HG03135 (cell line): ENCODE measurements at regions not wholly inside any gene's neighbourhood (a gene's known extent, or its start where the extent isn't known, plus 50 kb on each side); places are given as distances from the start of the nearest gene placed in this dataset.

ENCODE experiments used
- ATAC-seq: cut with Tn5 transposase; IDR thresholded peaks from one replicate; pipeline ENCODE4 v1.9.1; 2021; ENCODE audit warnings: mild to moderate bottlenecking, moderate library complexity; ENCODE audit not compliant: unreplicated experiment

DNA sequence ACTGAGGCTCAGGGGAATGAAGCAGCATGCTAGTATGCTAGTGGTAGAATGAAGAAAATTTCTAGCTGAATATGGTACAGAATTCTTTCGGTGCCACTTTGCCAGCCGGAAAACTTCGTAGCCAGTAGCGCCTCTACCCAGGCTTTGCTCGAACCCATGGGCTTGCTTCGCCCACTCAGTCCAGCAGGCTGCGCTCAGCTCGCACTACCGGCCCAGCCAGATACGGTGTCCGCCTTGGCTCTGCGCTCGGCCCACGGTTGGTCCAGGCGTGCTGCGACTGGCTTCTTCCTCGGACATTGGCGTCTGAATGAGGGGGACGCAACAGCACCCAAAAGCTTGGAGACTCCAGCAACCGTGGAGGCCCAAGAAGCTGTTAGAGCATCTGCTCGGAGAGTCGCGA, 372.5 kb upstream of the CDH8 start:
- ATAC-seq: no peak

DNA sequence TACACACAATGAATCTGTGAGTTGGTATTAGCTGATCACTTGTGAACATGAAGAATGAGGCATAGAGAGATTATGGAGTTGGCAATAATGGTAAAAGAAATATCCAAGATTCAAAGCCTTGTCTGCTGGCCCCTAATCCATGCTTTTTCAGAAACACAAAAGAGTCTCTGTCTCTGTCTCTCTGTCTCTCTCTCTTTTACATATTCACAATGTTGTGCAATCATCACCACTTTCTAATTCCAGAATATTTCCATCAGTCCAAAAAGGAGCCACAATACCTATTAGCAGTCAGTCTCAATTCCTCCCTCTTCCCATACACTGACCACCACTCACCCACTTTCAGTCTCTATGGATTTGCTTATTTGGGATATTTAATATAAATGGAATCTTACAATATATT, 370.1 kb upstream of the CDH8 start:
- ATAC-seq: no peak

DNA sequence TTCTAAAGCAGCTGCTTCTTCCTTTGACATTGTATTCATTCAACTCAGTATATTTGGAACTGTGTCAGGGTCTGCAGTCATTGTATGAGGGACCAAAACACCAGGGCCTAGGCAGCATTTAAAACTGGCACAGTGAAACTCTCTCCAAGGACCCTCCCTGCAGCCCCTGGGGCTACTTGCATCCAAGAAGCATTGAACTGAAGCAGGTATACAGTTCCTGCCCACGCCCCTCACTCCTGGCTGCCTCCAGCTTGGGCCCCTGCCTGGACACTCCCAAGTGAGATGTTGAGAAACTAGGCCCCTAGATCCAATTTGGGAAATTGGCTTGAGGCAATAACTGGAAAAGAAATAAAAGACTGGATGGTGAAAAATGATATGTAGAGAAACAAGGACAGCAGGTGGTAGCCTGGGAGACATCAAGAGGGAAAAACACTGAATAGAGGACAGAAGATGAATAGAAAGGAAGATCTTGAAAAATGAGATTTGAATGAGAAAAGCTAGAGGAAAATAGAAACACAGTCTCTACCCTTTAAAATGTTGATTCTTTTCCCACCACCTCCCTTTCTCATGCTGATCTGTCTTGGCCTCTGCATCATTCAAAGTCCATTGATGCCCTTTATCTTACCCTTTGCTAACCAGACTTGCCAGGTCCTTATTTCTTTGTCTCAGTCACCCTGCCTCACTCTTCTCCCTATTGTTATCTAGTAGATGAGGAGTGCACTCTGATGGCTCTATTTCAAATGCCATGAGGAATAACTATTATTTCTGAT, 368.8 kb upstream of the CDH8 start:
- ATAC-seq: no peak

DNA sequence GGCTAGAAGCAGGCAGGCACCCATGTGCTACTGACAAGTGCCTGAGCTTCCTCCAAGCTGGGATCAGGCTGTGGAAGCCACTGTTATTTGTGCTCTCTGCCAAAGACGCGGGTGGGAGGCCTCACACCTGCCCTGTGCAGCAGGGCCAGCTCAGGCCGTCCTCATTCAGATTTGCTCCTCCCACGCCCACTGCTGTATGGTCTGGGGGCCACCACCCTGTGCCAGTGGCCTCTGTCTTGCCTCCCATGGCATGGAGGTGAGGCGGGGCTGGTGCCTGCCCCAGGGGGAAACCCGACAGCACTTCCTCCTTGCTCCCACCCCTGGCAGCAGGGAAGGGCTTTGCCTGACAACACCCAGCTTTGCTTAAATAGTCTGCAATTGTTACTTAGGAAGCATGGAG, 356.5 kb upstream of the CDH8 start:
- ATAC-seq: no peak

DNA sequence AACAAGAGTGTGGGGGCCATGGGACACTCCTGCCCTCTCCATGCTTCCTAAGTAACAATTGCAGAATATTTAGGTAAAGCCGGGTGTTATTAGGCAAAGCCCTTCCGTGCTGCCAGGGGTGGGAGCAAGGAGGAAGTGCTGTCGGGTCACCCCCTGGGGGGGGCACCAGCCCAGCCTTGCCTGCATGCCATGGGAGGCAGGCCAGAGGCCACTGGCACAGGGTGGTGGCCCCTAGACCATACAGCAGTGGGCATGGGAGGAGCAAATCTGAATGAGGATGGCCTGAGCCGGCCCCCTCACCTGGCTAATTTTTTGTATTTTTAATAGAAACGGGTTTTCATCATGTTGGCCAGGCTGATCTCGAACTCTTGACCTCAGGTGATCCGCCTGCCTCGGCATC, 355.7 kb upstream of the CDH8 start:
- ATAC-seq: no peak

DNA sequence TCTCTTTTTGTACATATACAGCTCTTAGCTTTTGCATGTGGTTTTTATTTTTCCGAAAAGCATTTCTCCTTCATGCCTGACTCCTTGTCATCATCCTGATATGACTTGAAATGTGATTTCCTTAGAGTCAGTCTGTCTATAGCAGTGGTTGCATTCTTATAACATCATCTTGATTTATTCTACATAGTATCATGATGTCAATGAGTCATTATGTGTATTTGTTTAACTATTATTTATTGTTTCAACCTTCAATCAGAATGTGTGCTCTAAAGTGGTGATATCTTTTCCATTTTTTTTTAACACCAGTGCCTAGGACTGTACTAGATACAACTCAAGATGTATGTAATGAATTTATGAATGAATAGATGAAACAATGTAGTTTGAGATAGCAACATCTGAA, 354.9 kb upstream of the CDH8 start:
- ATAC-seq: no peak

DNA sequence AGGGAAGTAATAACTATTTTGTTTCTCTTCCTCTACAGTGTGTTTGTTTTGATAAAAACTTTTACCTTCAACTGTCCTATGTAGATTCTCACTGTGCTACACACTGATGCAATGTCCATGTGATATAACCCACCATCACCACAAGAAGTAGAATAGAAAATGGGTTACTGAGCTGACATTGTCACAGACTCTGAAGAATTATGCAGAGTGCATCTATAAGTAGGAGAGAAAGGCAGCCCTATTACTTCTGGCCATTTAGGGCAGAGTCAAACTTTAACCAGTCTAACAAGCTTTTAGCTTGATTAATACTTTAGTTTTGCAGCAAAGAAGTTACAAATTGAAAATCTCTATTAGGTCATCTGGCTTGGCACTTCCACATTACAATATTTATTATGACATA, 354.0 kb upstream of the CDH8 start:
- no peak for ATAC-seq

DNA sequence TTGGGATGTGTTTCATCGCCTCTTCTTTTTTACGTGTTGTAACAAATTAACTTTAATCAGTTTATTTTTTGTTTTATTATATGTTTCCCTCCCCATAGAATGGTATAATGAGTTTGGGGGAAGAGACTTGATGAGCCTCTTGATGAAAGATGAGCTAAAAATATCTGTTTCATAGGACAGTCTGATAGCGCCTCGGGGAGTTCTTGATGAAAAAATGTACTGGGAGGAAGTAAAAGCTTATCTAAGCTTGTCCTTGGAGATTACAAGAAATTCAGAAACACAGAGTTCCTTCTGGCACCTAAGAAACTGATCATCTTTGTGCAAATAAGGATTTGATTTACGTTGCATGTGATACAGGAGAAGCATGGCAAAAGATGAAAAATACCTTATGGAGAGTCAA, 350.2 kb upstream of the CDH8 start:
- ATAC-seq: no peak

DNA sequence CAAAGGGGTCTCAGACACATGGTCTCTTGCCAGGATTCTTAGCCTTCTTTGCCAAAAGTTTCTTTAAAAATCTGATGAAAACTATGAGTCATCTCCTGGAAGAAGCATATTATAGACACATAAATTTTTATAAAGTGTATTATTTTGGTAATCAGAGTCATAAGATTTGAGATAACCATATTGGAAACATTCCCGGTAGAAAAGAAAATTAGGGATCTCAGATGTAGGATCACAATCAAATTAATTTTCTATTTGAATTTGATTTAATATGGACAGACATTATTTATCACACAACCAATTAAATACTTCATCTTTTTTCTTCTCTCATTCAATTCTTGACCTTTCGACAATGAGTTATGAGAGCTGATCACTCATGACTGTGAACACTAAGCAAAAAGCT, 347.7 kb upstream of the CDH8 start:
- no peak for ATAC-seq

DNA sequence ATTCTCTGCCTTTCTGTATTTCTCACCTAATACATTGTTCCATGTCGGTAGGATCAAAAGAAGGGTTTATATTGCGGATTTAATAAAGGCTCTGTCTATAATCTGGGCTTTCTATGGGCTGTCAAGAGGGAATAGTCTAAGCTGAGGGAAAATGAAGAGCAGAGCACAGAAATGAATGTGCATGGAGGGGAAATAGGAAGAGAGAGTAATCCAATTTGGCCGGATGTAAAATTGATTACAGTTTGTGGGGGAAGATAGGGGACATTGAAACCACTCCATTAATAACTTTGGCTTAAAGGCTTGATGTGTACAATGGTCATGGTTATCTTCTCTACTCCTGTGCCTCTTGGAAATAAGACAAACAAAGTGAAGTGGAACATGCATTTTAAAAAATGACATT, 334.2 kb upstream of the CDH8 start:
- no peak for ATAC-seq

DNA sequence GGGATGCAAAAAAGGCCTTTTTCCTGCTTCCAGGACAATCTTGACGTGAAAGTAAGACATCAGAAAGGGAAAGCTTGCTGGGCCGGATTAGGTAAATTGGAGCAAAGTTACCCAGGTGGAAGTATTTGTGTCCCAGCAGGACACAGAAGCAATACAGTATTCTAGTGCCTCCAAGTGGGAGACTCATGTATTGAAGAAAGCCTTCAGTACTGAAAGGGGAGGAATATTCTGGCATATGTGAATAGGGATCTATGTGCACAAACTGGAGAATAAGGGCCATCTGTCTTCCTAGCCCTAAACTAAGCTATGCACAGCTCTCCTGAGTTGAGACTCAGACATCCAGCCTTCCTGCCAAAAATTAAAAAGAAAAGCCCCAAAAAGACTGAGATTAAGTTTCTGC, 327.3 kb upstream of the CDH8 start:
- ATAC-seq: no peak

DNA sequence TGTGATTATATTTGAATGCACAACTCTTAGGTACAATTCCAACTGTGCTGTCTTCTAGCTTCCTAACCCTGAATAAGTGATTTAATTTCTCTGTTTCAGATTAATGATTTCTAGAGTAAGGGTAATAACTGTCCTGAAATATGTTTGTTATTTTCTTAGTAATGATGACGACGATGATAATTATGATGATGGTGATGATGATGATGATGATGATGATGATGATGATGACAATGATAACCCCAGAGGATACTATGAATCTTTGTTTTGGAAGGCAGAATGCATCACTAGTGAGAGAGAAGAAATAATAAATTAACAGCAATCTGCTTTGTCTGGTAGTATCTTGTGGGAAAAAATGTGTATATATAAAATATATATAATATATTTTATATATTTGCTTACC, 317.1 kb upstream of the CDH8 start:
- ATAC-seq: no peak

DNA sequence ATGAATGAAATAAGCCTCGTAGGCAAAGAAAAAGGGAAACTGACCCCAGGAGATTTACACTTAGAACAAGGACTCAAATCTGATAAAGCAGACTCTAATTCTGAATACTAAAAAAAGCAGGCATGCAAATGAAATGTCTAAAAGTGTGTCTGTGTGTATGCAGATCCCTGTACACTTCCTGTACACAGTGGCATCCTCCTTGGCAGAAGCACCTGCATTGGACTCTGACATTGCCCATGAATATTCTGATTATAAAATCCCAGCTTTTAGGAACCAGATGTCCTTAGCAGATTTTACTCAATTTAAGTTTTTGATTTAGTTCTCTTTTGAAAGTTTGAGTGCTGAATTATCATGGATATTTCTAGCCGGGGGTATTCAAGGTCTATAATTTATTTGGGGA, 306.0 kb upstream of the CDH8 start:
- no peak for ATAC-seq

DNA sequence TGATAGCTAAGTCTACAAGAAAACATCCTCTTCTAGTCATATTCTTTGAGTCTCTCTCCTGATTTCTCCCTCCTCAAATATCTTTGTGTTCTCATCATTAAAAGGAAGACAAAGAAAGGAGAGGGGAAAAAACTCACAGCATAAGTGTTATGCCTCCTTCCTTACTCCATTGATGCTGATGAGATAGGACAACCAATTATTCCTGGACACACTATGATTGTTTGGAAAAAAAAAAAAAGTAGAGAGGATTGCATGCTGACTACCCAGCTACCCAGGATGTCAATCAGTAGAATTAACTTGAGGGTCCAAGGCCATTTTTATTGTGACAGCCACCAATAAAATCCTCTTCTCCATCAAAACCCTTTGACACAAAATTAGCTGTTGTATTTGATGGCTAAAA, 299.1 kb upstream of the CDH8 start:
- no peak for ATAC-seq

DNA sequence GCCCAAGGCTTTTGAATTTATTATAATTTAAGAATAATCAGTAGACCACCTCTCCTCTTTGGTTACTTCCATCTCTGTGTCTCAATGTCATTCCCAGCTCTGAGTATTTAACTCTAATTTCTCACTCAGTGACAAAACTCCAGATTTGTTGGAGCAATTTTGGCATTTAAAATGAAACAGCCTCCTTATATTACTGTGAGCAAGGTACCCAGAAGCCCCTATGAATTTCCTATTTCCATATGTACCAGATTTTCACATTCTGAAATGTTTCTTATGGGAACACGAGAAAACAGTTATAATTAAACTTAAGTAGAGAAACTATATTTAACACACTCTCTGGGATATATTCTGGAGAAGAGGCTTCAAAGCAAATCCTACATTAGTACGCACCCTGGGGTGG, 285.4 kb upstream of the CDH8 start:
- ATAC-seq: no peak

DNA sequence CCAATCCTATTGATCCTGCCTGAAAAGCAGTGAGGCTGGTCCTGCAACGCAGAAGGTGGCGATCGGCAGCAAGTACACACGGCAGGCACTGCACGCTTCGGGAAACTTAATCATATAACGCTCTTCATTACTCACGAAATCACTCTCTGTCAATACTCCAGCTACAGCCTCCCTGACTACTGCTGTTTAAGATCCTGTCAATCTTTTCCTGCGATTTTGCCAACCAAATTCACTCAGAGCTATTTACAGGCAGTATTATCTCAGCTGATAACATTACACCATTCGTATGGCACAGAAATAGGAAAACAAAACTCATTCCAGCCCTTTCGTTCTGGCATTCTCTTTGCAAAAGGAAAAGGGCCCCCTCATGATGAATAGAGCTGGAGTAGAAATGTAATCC, 262.4 kb upstream of the CDH8 start:
- ATAC-seq: no peak

DNA sequence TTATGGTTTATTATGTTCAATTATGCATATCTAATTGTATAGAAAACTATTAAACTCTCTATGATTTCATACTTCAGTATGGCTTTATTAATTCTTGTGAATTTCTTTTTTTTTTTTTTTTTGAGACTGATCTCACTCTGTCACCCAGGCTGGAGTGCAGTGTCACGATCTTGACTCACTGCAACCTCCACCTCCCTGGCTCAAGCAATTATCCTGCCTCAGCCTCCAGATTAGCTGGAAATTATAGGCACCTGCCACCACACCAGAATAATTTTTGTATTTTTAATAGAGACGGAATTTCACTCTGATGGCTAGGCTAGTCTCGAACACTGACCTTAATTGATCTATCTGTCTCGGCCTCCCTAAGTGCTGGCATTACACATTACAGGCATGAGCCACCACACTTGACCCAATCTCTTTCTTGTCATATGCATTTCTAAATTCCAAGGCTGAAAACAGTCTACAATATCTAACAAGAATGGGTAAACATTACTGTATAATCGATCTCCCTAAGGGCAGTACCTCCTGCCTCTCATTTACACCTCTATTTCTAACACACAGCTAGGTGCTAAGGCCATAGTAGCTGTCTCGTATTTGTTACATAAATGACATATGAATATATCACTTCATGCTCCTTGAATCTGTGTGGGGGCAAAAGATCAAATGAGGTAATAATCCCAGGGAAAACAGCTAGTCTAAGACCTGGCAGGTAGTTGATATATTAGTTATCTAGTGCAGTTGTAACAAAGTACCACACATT, 258.2 kb upstream of the CDH8 start:
- no peak for ATAC-seq

DNA sequence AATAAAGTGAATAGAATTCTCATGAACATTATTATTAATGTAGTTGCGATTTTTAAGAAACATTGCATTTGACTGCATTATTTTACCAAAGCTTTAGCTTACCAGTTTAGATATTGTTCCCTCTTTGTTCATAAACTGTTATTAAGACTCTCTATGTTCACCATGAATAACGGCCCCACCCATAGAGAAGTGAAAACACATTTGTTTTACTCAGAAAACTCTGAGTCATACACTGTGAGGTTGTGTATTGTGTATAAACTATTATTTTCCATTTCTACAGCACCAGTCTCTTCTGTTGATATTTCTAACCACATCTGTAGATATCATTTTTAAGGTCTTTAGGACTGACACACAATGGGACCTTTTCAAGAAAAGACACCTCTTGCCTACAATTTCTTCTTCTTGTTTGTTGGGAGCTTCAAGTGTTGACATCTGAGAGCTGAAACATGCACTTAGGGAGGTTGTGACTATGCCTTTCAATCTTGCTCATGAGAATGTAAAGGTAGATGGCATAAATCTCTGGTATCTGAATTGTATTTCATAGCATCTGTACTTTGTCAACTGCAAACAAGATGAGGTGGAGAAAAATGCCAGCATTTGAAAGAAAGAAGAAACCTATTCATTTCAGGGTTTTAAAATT, 252.9 kb upstream of the CDH8 start:
- ATAC-seq: no peak

DNA sequence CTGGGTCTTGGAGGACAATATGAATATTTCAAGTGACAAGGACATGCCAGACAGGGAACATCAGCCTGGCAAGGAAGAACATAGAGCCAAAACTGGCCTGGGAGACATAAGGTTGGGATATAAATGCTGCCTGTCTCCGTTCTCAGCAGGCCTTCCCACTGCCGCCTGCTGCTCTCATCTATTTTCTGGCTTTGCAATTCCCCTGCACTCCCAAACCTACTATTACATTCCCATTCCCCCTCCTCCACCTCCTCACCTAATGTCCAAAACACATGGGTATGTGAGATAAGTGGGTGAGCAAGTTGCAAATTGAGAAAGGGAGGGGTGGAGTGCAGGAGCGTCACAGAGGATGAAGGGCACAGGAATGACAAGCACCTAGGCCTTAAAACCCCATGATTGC, 244.3 kb upstream of the CDH8 start:
- ATAC-seq: no peak

DNA sequence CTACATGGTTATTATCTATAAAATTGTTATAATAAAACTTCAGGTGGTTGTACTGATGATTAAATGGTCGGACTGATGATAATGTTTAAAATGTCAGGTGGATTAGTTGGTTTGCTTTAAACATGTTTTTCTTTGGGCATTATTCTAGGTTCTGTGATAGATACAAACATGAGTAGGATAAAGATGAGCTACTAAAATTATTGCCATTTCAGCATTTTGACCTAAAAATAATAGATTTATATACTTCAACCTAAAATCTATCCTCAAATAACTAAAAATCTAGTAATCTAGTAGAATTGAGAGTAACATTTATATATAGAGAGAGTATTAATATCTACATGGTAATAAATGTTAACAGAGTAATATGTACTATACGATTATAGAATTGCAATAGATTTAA, 241.7 kb upstream of the CDH8 start:
- ATAC-seq: no peak

DNA sequence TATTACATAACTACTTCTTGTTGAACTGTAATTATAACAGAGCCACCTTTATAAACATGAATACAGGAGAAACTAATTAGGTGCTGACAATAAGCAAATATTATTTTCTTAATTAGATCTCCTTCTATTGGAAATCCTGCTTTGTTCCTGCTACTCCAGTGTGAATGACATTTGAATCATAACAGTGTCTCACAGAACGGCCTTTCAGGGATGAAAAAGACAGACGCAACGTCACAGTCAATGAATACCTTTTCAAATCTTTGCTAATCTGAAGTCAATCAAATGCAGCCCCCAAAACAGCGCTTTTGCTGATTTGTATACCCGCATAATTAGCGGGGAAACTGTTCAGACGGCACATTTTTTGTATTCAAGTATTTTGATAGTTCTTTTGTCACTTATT, 240.4 kb upstream of the CDH8 start:
- no peak for ATAC-seq

DNA sequence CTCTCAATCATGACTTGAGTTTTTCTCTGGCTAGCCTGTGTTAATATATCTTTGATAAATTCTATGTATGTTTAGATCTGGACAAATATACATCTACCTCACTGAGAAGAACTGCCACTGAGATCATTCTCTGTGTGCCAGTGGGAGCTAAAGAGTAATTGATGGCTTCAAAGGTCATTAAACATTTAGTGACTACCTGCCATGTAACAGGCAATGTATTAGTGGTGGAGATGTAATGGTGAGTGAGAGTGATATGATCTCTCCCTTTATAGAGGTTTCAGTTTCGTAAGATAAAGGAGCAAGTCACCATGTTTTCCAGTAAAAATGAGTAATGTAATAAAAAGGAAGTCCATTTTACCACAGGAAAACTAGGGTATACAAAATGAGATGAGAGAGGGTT, 235.8 kb upstream of the CDH8 start:
- ATAC-seq: no peak
